K562 (cell line): ENCODE measurements at regions not wholly inside any gene's neighbourhood (a gene's known extent, or its start where the extent isn't known, plus 50 kb on each side); places are given as distances from the start of the nearest gene placed in this dataset.

Experiments
- ATAC-seq: fragments of 200-7000 bp; cut with Tn5 transposase; 3 replicates; pipeline ENCODE4 v1.9.1; 2020; ENCODE audit warnings: moderate library complexity
- BruUV-seq: library from RNA; stranded (reverse); fragments of 400-500 nt; replicated peaks from 2 replicates; lab custom pipeline; 2021; lab: Mats Ljungman, UMichigan
- CTCF ChIA-PET: fragments of 300-600 bp; formaldehyde crosslinking; extraction: SDS; loops from one replicate; lab custom pipeline; 2021; ENCODE audit warnings: low intra/inter-chr PET ratio; lab: Yijun Ruan, JAX
- POLR2A ChIA-PET: fragments of 300-600, 350-650 bp; sonication (Branson Sonifier 250); formaldehyde crosslinking; extraction: SDS; loops from one replicate; lab custom pipeline; 2021; ENCODE audit warnings: antibody characterized with exemption, inconsistent platforms; lab: Yijun Ruan, JAX
- DNase-seq, 4 experiments: peaks; one replicate each; pipeline versions ENCODE4 v3.0.0 to v3.0.0-alpha.2; 2011 to 2018; ENCODE audit warnings: low spot score in 3 of 4, mixed read lengths in 3 of 4; ENCODE audit errors: extremely low read depth in 1 of 4
- FAIRE-seq: peaks from 2 replicates; lab custom pipeline; 2011; peaks lifted over from hg19 to GRCh38; lab: Jason Lieb, UNC
- H2AFZ ChIP-seq: 2 replicates; pipeline ENCODE4 v1.6.0; 2011; ENCODE audit warnings: low read depth, low read length, control low read depth, inconsistent platforms
- H3K27ac ChIP-seq: fragments of 200-600 bp; 3 replicates; pipeline ENCODE4 v1.8.0; 2011; ENCODE audit warnings: low read depth, mild to moderate bottlenecking, control low read depth, inconsistent platforms, low read length, moderate library complexity, mixed read lengths; ENCODE audit errors: extremely low read depth
- H3K27me3 ChIP-seq, 2 experiments: fragments of 300-600 bp in 1 of 2; 2 replicates in 1 of 2; 3 replicates in 1 of 2; pipeline versions ENCODE4 v1.6.0 to v1.8.0; 2011; ENCODE audit warnings: inconsistent platforms in 2 of 2, low read length in 2 of 2, mild to moderate bottlenecking in 1 of 2, mixed read lengths in 1 of 2, moderate library complexity in 1 of 2; ENCODE audit not compliant: control insufficient read depth in 2 of 2, insufficient read depth in 2 of 2
- H3K36me3 ChIP-seq: fragments of 300-600 bp; 3 replicates; pipeline ENCODE4 v1.8.0; 2011; ENCODE audit warnings: mild to moderate bottlenecking, low read length, inconsistent platforms; ENCODE audit not compliant: control insufficient read depth, insufficient read depth
- H3K4me1 ChIP-seq, 2 experiments: fragments of 200-600 bp in 1 of 2; replicated peaks in 1 of 2; 2 replicates in 1 of 2; 3 replicates in 1 of 2; pipeline versions ENCODE4 v1.5.1 to v1.8.0; 2011; ENCODE audit warnings: inconsistent platforms in 2 of 2, low read length in 2 of 2, mild to moderate bottlenecking in 1 of 2, mixed read lengths in 1 of 2, moderate library complexity in 1 of 2; ENCODE audit not compliant: control insufficient read depth in 2 of 2, insufficient read depth in 2 of 2
- H3K4me2 ChIP-seq: 2 replicates; pipeline ENCODE4 v1.6.1; 2011; ENCODE audit warnings: low read length, control low read depth, inconsistent platforms, mixed read lengths; ENCODE audit not compliant: insufficient read depth
- H3K4me3 ChIP-seq: fragments of 200-600 bp; sonication (generic), shearing (Covaris generic); 2 replicates; pipeline ENCODE4 v1.5.1; 2016; ENCODE audit warnings: control low read depth, inconsistent platforms
- H3K79me2 ChIP-seq: fragments of 200-600 bp; 3 replicates; pipeline ENCODE4 v1.8.0; 2011; ENCODE audit warnings: low read length, inconsistent platforms; ENCODE audit not compliant: control insufficient read depth, insufficient read depth
- H3K9ac ChIP-seq, 2 experiments: 2 replicates each; pipeline versions ENCODE4 v1.6.0 to v1.6.1; 2011; ENCODE audit warnings: low read depth in 2 of 2, low read length in 2 of 2, control low read depth in 1 of 2, inconsistent platforms in 1 of 2, mild to moderate bottlenecking in 1 of 2, mixed read lengths in 1 of 2; ENCODE audit not compliant: insufficient read depth in 1 of 2
- H3K9me1 ChIP-seq: one replicate; pipeline ENCODE4 v1.6.0; 2011; ENCODE audit warnings: inconsistent platforms, mild to moderate bottlenecking, low read length, moderate library complexity; ENCODE audit not compliant: control insufficient read depth, insufficient read depth
- H3K9me3 ChIP-seq: replicated peaks from 2 replicates; pipeline ENCODE4 v1.5.1; 2011; ENCODE audit warnings: low read depth, low read length, inconsistent platforms; ENCODE audit not compliant: control insufficient read depth, insufficient read depth
- H4K20me1 ChIP-seq: replicated peaks from 2 replicates; pipeline ENCODE4 v1.6.1; 2011; ENCODE audit warnings: low read length, inconsistent platforms, mixed read lengths; ENCODE audit not compliant: control insufficient read depth, insufficient read depth
- ATF2 ChIP-seq: sonication (generic); formaldehyde crosslinking; IDR thresholded peaks from 2 replicates; pipeline ENCODE4 v1.8.1; 2022; ENCODE audit warnings: missing genetic modification reagents
- CBX1 ChIP-seq: sonication (generic); IDR thresholded peaks from 2 replicates; pipeline ENCODE4 v1.6.1; 2016; ENCODE audit warnings: antibody characterized with exemption, low read depth, mild to moderate bottlenecking
- CBX5 ChIP-seq: IDR thresholded peaks from 2 replicates; pipeline ENCODE4 v1.6.1; 2014; ENCODE audit warnings: low read depth, borderline replicate concordance
- CHD4 ChIP-seq: fragments of 200-600 bp; sonication (generic); IDR thresholded peaks from 3 replicates; pipeline ENCODE4 v1.6.1; 2012; ENCODE audit warnings: low read depth, mild to moderate bottlenecking, mixed read lengths, low read length, inconsistent platforms; ENCODE audit not compliant: insufficient read depth, insufficient replicate concordance, poor library complexity, severe bottlenecking
- JUN ChIP-seq, 2 experiments: sonication (generic) in 1 of 2; formaldehyde crosslinking in 1 of 2; IDR thresholded peaks; 2 replicates each; pipeline versions ENCODE4 v1.6.1 to v1.8.0; 2012 to 2022; ENCODE audit warnings: borderline replicate concordance in 2 of 2, mild to moderate bottlenecking in 2 of 2, improper control_type of control experiment in 1 of 2, low read depth in 1 of 2, low read length in 1 of 2, missing genetic modification reagents in 1 of 2
- MAFF ChIP-seq: IDR thresholded peaks from 2 replicates; pipeline ENCODE4 v1.6.1; 2012; ENCODE audit warnings: low read length, improper control_type of control experiment
- NFYB ChIP-seq: IDR thresholded peaks from 2 replicates; pipeline ENCODE4 v1.6.1; 2011; ENCODE audit warnings: mild to moderate bottlenecking, moderate library complexity; ENCODE audit not compliant: insufficient read length; ENCODE audit errors: extremely low read depth
- NR2C2 ChIP-seq, 2 experiments: fragments of 200-800 bp in 1 of 2; sonication (Bioruptor generic) in 1 of 2; sonication (generic) in 1 of 2; formaldehyde crosslinking in 1 of 2; IDR thresholded peaks; 2 replicates each; pipeline versions ENCODE4 v1.6.1 to v1.8.0; 2016 to 2022; ENCODE audit warnings: mild to moderate bottlenecking in 1 of 2, missing compliant biosample characterization in 1 of 2, missing genetic modification characterization in 1 of 2, missing genetic modification reagents in 1 of 2
- POLR2AphosphoS2 ChIP-seq: IDR thresholded peaks from 2 replicates; pipeline ENCODE4 v1.6.1; 2012; ENCODE audit warnings: low read length, improper control_type of control experiment
- PTBP1 ChIP-seq: fragments of 200-400 bp; formaldehyde crosslinking; IDR thresholded peaks from 2 replicates; pipeline ENCODE4 v1.6.1; 2017; ENCODE audit warnings: low read depth, low read length
- SREBF2 ChIP-seq: sonication (generic); formaldehyde crosslinking; IDR thresholded peaks from 2 replicates; pipeline ENCODE4 v1.4.0; 2020; ENCODE audit warnings: mild to moderate bottlenecking, missing genetic modification reagents
- TAF7 ChIP-seq: fragments of 450-650 bp; IDR thresholded peaks from 2 replicates; pipeline ENCODE4 v1.6.1; 2016; ENCODE audit warnings: missing genetic modification characterization, missing compliant biosample characterization
- TRIM28 ChIP-seq: fragments of 450-650 bp; IDR thresholded peaks from 2 replicates; pipeline ENCODE4 v1.6.1; 2017
- ZNF143 ChIP-seq: sonication (generic); formaldehyde crosslinking; IDR thresholded peaks from 2 replicates; pipeline ENCODE4 v1.9.0; 2022; ENCODE audit warnings: mild to moderate bottlenecking, missing genetic modification reagents
- ZNF224 ChIP-seq: sonication (generic); formaldehyde crosslinking; IDR thresholded peaks from 2 replicates; pipeline ENCODE4 v1.8.0; 2022; ENCODE audit warnings: mild to moderate bottlenecking, missing genetic modification reagents
- ZNF280A ChIP-seq: fragments of 450-650 bp; IDR thresholded peaks from 2 replicates; pipeline ENCODE4 v1.6.1; 2018; ENCODE audit warnings: mild to moderate bottlenecking, low read depth; ENCODE audit not compliant: partially characterized antibody
- ZNF507 ChIP-seq: conservative IDR thresholded peaks from 2 replicates; pipeline ENCODE4 v1.6.1; 2017; ENCODE audit warnings: missing genetic modification characterization, missing compliant biosample characterization
- ZNF589 ChIP-seq: fragments of 200-800 bp; sonication (Bioruptor generic); IDR thresholded peaks from 2 replicates; pipeline ENCODE4 v1.6.1; 2016; ENCODE audit warnings: low read depth, missing genetic modification characterization, missing compliant biosample characterization
- WGBS: fragments of 100-300 bp; shearing (Covaris generic); methylation state at CpG from one replicate; pipeline ENCODE4 v1.1.6; 2016; ENCODE audit warnings: low coverage, mixed read lengths; ENCODE audit not compliant: insufficient coverage; ENCODE audit errors: missing lambda C conversion rate; 5-methylcytosine and 5-hydroxymethylcytosine counted together
- in situ Hi-C: fragments of 300-500 bp; cut with MboI; formaldehyde crosslinking; loops from 4 replicates; pipeline ENCODE4 v1.15.0; 2018; ENCODE audit warnings: inconsistent platforms, mixed read lengths
- intact Hi-C: fragments of 100-400 bp; cut with micrococcal nuclease; formaldehyde crosslinking; loops from 2 replicates; pipeline ENCODE4 v1.14.2; 2022

- Histone ChIP-seq H3K9me3 (peaks cover 16% of the 10 kb centered on the region), H3K9ac (no peak overlapping the region), H3K4me2 (no peak overlapping the region), H3K36me3 (no peaks in the 10 kb centered on the region; the same call in 2 of the 3 replicates), H2AFZ (no peak overlapping the region), H3K27me3 (no peaks in the 10 kb centered on the region), H3K79me2 (no peaks in the 10 kb centered on the region), H3K9me1 (no peaks in the 10 kb centered on the region), H3K4me3 (no peak overlapping the region), H3K4me1 (peaks cover 0 to 11% of the 10 kb centered on the region in 2 experiments; a peak in 2 of 5 replicates), H4K20me1 (no peaks in the 10 kb centered on the region), H3K27ac (no peak overlapping the region)
- DNase-seq (peak in 1 of 4 experiments; percentile 61), ATAC-seq (no peak), FAIRE-seq (no peak)
- POLR2A ChIA-PET = no interaction called here
- CTCF ChIA-PET = no interaction called here
- intact Hi-C loops = no loop called here
- no TSS peak for BruUV-seq
- in situ Hi-C loops = no loop called here
- WGBS = 94% methylated on average over 7 of the region's 7 CpGs
- TF ChIP-seq CBX1 = peak; percentile 94
- TF ChIP-seq ZNF224 (CRISPR knock-in tag) = no peak
- no peak for TF ChIP-seq JUN (IDR thresholded peaks at IDR 0.05; ENCODE audit: borderline replicate concordance, low read depth, low read length)
- TF ChIP-seq JUN (CRISPR knock-in tag; IDR thresholded peaks at IDR 0.05; ENCODE audit: borderline replicate concordance) = no peak
- no peak for TF ChIP-seq MAFF
- no peak for TF ChIP-seq NR2C2 (CRISPR knock-in tag; IDR thresholded peaks at IDR 0.05)
- TF ChIP-seq NR2C2 (tag; IDR thresholded peaks at IDR 0.05) = no peak
- no peak for TF ChIP-seq ZNF589 (CRISPR knock-in tag)
- TF ChIP-seq TAF7 (tag) = no peak
- no peak for TF ChIP-seq ATF2
- TF ChIP-seq CBX5 = peak; percentile 95
- TF ChIP-seq ZNF507 (tag) = no peak
- no peak for TF ChIP-seq PTBP1
- peak; percentile 62 for TF ChIP-seq ZNF280A
- no peak for TF ChIP-seq NFYB
- no peak for TF ChIP-seq CHD4
- peak; percentile 93 for TF ChIP-seq TRIM28
- no peak for TF ChIP-seq ZNF143 (CRISPR knock-in tag)
- TF ChIP-seq SREBF2 (CRISPR knock-in tag) = no peak
- TF ChIP-seq POLR2AphosphoS2 = no peak
These were observed 247.9 kb upstream of the BTG1 start for GRCh38 chr12:92393504-92393903.
